IMR-90 (cell line): ENCODE measurements at regions not wholly inside any gene's neighbourhood (a gene's known extent, or its start where the extent isn't known, plus 50 kb on each side); places are given as distances from the start of the nearest gene placed in this dataset.

Experiments
- ATAC-seq: fragments of 200-7000 bp; cut with Tn5 transposase; 2 replicates; pipeline ENCODE4 v1.9.1; 2020; ENCODE audit warnings: low read depth, mild to moderate bottlenecking, moderate library complexity
- BruUV-seq: library from RNA; stranded (reverse); fragments of 400-500 nt; replicated peaks from 2 replicates; lab custom pipeline; 2021; lab: Mats Ljungman, UMichigan
- CTCF ChIA-PET: fragments of 300-600 bp; formaldehyde crosslinking; extraction: SDS; loops from one replicate; lab custom pipeline; 2021; ENCODE audit warnings: antibody characterized with exemption; lab: Yijun Ruan, JAX
- POLR2A ChIA-PET: fragments of 300-600 bp; sonication (Branson Sonifier 250); formaldehyde crosslinking; loops from one replicate; lab custom pipeline; 2022; ENCODE audit warnings: antibody characterized with exemption; ENCODE audit not compliant: unreplicated experiment; lab: Charles Lee
- DNase-seq: peaks from one replicate; pipeline ENCODE4 v3.0.0; 2013
- H2AFZ ChIP-seq: replicated peaks from 2 replicates; pipeline ENCODE3; 2013; ENCODE audit warnings: low read length, mild to moderate bottlenecking; ENCODE audit not compliant: poor library complexity
- H2AK5ac ChIP-seq: 2 replicates; pipeline ENCODE4 v1.6.1; 2013; ENCODE audit warnings: low read depth, low read length, inconsistent platforms
- H2AK9ac ChIP-seq: replicated peaks from 2 replicates; pipeline ENCODE3; 2013; ENCODE audit warnings: mild to moderate bottlenecking, low read depth, low read length, moderate library complexity; ENCODE audit not compliant: poor library complexity
- H2BK120ac ChIP-seq: 2 replicates; pipeline ENCODE4 v1.6.1; 2013; ENCODE audit warnings: low read depth, low read length, inconsistent platforms
- H2BK15ac ChIP-seq: 3 replicates; pipeline ENCODE4 v1.6.1; 2013; ENCODE audit warnings: low read depth, low read length, inconsistent platforms
- H2BK20ac ChIP-seq: 2 replicates; pipeline ENCODE4 v1.6.1; 2013; ENCODE audit warnings: low read depth, mild to moderate bottlenecking, inconsistent platforms, low read length, moderate library complexity
- H2BK5ac ChIP-seq: 2 replicates; pipeline ENCODE4 v1.6.1; 2013; ENCODE audit warnings: mild to moderate bottlenecking, low read depth, low read length, inconsistent platforms; ENCODE audit not compliant: poor library complexity, severe bottlenecking
- H3K14ac ChIP-seq: replicated peaks from 2 replicates; pipeline ENCODE4 v1.6.1; 2013; ENCODE audit warnings: low read depth, low read length, inconsistent platforms
- H3K18ac ChIP-seq: 2 replicates; pipeline ENCODE4 v1.6.1; 2013; ENCODE audit warnings: low read depth, low read length, control low read depth
- H3K23ac ChIP-seq: 2 replicates; pipeline ENCODE4 v1.6.1; 2013; ENCODE audit warnings: low read depth, low read length, inconsistent platforms
- H3K27ac ChIP-seq: 2 replicates; pipeline ENCODE4 v1.5.1; 2013; ENCODE audit warnings: mild to moderate bottlenecking, control low read depth, low read length; ENCODE audit not compliant: insufficient read depth
- H3K27me3 ChIP-seq: 2 replicates; pipeline ENCODE4 v1.6.1; 2013; ENCODE audit warnings: low read length; ENCODE audit not compliant: control insufficient read depth, insufficient read depth
- H3K36me3 ChIP-seq: 2 replicates; pipeline ENCODE4 v1.6.1; 2013; ENCODE audit warnings: low read length, mixed read lengths; ENCODE audit not compliant: control insufficient read depth, insufficient read depth
- H3K4ac ChIP-seq: 2 replicates; pipeline ENCODE4 v1.6.1; 2013; ENCODE audit warnings: low read depth, low read length, inconsistent platforms
- H3K4me1 ChIP-seq: 2 replicates; pipeline ENCODE4 v1.6.1; 2013; ENCODE audit warnings: low read length, mixed read lengths; ENCODE audit not compliant: control insufficient read depth, insufficient read depth
- H3K4me2 ChIP-seq: 2 replicates; pipeline ENCODE4 v1.6.1; 2013; ENCODE audit warnings: low read depth, mild to moderate bottlenecking, control low read depth, low read length, moderate library complexity
- H3K4me3 ChIP-seq: 2 replicates; pipeline ENCODE4 v1.5.1; 2013; ENCODE audit warnings: low read depth, mild to moderate bottlenecking, control low read depth, low read length, moderate library complexity; ENCODE audit not compliant: insufficient read depth
- H3K56ac ChIP-seq: 2 replicates; pipeline ENCODE4 v1.6.1; 2013; ENCODE audit warnings: low read length, inconsistent platforms; ENCODE audit not compliant: insufficient read depth; ENCODE audit errors: extremely low read depth
- H3K79me1 ChIP-seq, 2 experiments: 2 replicates each; pipeline ENCODE4 v1.6.1; 2013; ENCODE audit warnings: low read length in 2 of 2, inconsistent platforms in 1 of 2, low read depth in 1 of 2
- H3K9ac ChIP-seq: 2 replicates; pipeline ENCODE4 v1.6.1; 2013; ENCODE audit warnings: low read depth, low read length, control low read depth
- H3K9me1 ChIP-seq: 2 replicates; pipeline ENCODE4 v1.6.1; 2013; ENCODE audit warnings: low read length, inconsistent platforms; ENCODE audit not compliant: insufficient read depth
- H3K9me3 ChIP-seq: 2 replicates; pipeline ENCODE4 v1.6.1; 2013; ENCODE audit warnings: low read length; ENCODE audit not compliant: control insufficient read depth, insufficient read depth
- H4K20me1 ChIP-seq: 2 replicates; pipeline ENCODE4 v1.6.1; 2013; ENCODE audit warnings: low read length, inconsistent platforms; ENCODE audit not compliant: insufficient read depth
- H4K5ac ChIP-seq: 2 replicates; pipeline ENCODE4 v1.6.1; 2013; ENCODE audit warnings: mild to moderate bottlenecking, low read depth, low read length, control low read depth
- H4K8ac ChIP-seq, 2 experiments: 2 replicates each; pipeline ENCODE4 v1.6.1; 2013; ENCODE audit warnings: low read depth in 2 of 2, low read length in 2 of 2, control low read depth in 1 of 2, inconsistent platforms in 1 of 2
- H4K91ac ChIP-seq: 2 replicates; pipeline ENCODE4 v1.6.1; 2013; ENCODE audit warnings: low read depth, low read length, inconsistent platforms; ENCODE audit not compliant: insufficient read depth
- BHLHE40 ChIP-seq: fragments of 150-350 bp; IDR thresholded peaks from 2 replicates; pipeline ENCODE4 v1.6.1; 2016; ENCODE audit warnings: mild to moderate bottlenecking, low read depth, low read length
- CHD1 ChIP-seq: IDR thresholded peaks from 2 replicates; pipeline ENCODE4 v1.6.1; 2012; ENCODE audit warnings: low read depth, low read length, improper control_type of control experiment
- FOS ChIP-seq: fragments of 150-350 bp; IDR thresholded peaks from 2 replicates; pipeline ENCODE4 v1.6.1; 2016; ENCODE audit warnings: low read depth, low read length
- MAFK ChIP-seq: IDR thresholded peaks from 2 replicates; pipeline ENCODE4 v1.6.1; 2012; ENCODE audit warnings: low read depth, low read length, improper control_type of control experiment
- MAZ ChIP-seq: IDR thresholded peaks from 2 replicates; pipeline ENCODE4 v1.6.1; 2012; ENCODE audit warnings: low read depth, mild to moderate bottlenecking, low read length, improper control_type of control experiment, moderate library complexity, borderline replicate concordance
- MXI1 ChIP-seq: IDR thresholded peaks from 2 replicates; pipeline ENCODE4 v1.6.1; 2012; ENCODE audit warnings: low read depth, mild to moderate bottlenecking, low read length, moderate library complexity, borderline replicate concordance
- NFE2L2 ChIP-seq: fragments of 150-350 bp; IDR thresholded peaks from 2 replicates; pipeline ENCODE4 v1.6.1; 2016; ENCODE audit warnings: low read depth, mild to moderate bottlenecking, low read length
- POLR2A ChIP-seq: IDR thresholded peaks from 2 replicates; pipeline ENCODE4 v1.6.1; 2012; ENCODE audit warnings: mild to moderate bottlenecking, low read depth, low read length
- RAD21 ChIP-seq: IDR thresholded peaks from 2 replicates; pipeline ENCODE4 v1.6.1; 2012; ENCODE audit warnings: low read length, improper control_type of control experiment
- RCOR1 ChIP-seq: IDR thresholded peaks from 2 replicates; pipeline ENCODE4 v1.6.1; 2012; ENCODE audit warnings: mild to moderate bottlenecking, low read length, improper control_type of control experiment; ENCODE audit not compliant: insufficient replicate concordance
- RFX5 ChIP-seq: IDR thresholded peaks from 2 replicates; pipeline ENCODE4 v1.8.0; 2012; ENCODE audit warnings: low read depth, mild to moderate bottlenecking, low read length, moderate library complexity
- SMC3 ChIP-seq: fragments of 150-350 bp; IDR thresholded peaks from 2 replicates; pipeline ENCODE4 v1.6.1; 2016; ENCODE audit warnings: low read depth, mild to moderate bottlenecking, antibody characterized with exemption, low read length, moderate library complexity
- USF2 ChIP-seq: fragments of 150-350 bp; IDR thresholded peaks from 2 replicates; pipeline ENCODE4 v1.6.1; 2017; ENCODE audit warnings: mild to moderate bottlenecking, antibody characterized with exemption, low read length, low read depth
- WGBS, 2 experiments: methylation state at CpG; one replicate each; pipeline versions ENCODE4 v1.1.5 to v1.1.7; 2013; ENCODE audit warnings: missing lambda C conversion rate in 2 of 2; ENCODE audit not compliant: insufficient read length in 1 of 2; ENCODE audit errors: extremely low coverage in 2 of 2; 5-methylcytosine and 5-hydroxymethylcytosine counted together
- dilution Hi-C: fragments of 300-500 bp; cut with HindIII; formaldehyde crosslinking; loops from one replicate; pipeline ENCODE4 v1.14.3; 2018; ENCODE audit warnings: low sequenced_read_pairs; ENCODE audit not compliant: unreplicated experiment
- in situ Hi-C: fragments of 300-500 bp; cut with MboI; formaldehyde crosslinking; loops from 3 replicates; pipeline ENCODE4 v1.14.3; 2019; ENCODE audit warnings: low sequenced_read_pairs, inconsistent platforms, mixed read lengths
- intact Hi-C: fragments of 100-400 bp; cut with micrococcal nuclease; formaldehyde crosslinking; loops from 2 replicates; pipeline ENCODE4 v1.10.0; 2022
- TF ChIP-seq, protein P1 (sequence below): fragments of 150-350 bp; IDR thresholded peaks from 2 replicates; pipeline ENCODE4 v1.6.1; 2016; ENCODE audit warnings: low read depth, mild to moderate bottlenecking, low read length, moderate library complexity, borderline replicate concordance
- TF ChIP-seq, protein P2 (sequence below): conservative IDR thresholded peaks from 2 replicates; pipeline ENCODE4 v1.5.1; 2012; ENCODE audit warnings: mild to moderate bottlenecking, low read depth, low read length, improper control_type of control experiment

GRCh38 chr2:129754421-129754820 is 225.0 kb upstream of the RAB6C start:
- Histone ChIP-seq H2AFZ (no peak overlapping the region), H2AK9ac (no peak overlapping the region), H3K4ac (no peak overlapping the region), H3K4me2 (no peak overlapping the region), H3K79me1 (no peaks in the 10 kb centered on the region), H3K4me1 (no peaks in the 10 kb centered on the region), H4K8ac (no peak overlapping the region), H4K20me1 (no peaks in the 10 kb centered on the region), H3K9me3 (peaks cover 5% of the 10 kb centered on the region), H2BK5ac (no peak overlapping the region), H2BK120ac (no peak overlapping the region), H3K27ac (no peak overlapping the region), H3K9me1 (no peaks in the 10 kb centered on the region), H3K18ac (no peak overlapping the region), H3K56ac (no peak overlapping the region), H2BK20ac (no peak overlapping the region), H3K36me3 (no peaks in the 10 kb centered on the region), H4K5ac (no peak overlapping the region), H4K91ac (no peak overlapping the region), H2AK5ac (no peak overlapping the region), H3K27me3 (no peaks in the 10 kb centered on the region), H3K9ac (no peak overlapping the region), H3K4me3 (no peak overlapping the region), H3K23ac (no peak overlapping the region), H3K14ac (no peak overlapping the region), H2BK15ac (no peak overlapping the region)
- BruUV-seq: no TSS peak
- intact Hi-C loops (no loop called here), dilution Hi-C loops (no loop called here), in situ Hi-C loops (no loop called here)
- no peak for ATAC-seq
- TF ChIP-seq RAD21 (no peak), RFX5 (no peak), BHLHE40 (no peak), POLR2A (no peak), MXI1 (no peak), MAFK (no peak), CHD1 (no peak), USF2 (no peak), SMC3 (no peak), FOS (no peak), MAZ (no peak), RCOR1 (no peak), NFE2L2 (no peak)
- TF ChIP-seq, protein P1, sequence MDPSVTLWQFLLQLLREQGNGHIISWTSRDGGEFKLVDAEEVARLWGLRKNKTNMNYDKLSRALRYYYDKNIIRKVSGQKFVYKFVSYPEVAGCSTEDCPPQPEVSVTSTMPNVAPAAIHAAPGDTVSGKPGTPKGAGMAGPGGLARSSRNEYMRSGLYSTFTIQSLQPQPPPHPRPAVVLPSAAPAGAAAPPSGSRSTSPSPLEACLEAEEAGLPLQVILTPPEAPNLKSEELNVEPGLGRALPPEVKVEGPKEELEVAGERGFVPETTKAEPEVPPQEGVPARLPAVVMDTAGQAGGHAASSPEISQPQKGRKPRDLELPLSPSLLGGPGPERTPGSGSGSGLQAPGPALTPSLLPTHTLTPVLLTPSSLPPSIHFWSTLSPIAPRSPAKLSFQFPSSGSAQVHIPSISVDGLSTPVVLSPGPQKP: no peak
- TF ChIP-seq, protein P2, sequence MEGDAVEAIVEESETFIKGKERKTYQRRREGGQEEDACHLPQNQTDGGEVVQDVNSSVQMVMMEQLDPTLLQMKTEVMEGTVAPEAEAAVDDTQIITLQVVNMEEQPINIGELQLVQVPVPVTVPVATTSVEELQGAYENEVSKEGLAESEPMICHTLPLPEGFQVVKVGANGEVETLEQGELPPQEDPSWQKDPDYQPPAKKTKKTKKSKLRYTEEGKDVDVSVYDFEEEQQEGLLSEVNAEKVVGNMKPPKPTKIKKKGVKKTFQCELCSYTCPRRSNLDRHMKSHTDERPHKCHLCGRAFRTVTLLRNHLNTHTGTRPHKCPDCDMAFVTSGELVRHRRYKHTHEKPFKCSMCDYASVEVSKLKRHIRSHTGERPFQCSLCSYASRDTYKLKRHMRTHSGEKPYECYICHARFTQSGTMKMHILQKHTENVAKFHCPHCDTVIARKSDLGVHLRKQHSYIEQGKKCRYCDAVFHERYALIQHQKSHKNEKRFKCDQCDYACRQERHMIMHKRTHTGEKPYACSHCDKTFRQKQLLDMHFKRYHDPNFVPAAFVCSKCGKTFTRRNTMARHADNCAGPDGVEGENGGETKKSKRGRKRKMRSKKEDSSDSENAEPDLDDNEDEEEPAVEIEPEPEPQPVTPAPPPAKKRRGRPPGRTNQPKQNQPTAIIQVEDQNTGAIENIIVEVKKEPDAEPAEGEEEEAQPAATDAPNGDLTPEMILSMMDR: no peak
- ChIA-PET CTCF (no interaction called here), POLR2A (no interaction called here)
- WGBS, 2 experiments: 33% methylated on average over 1 of the region's 14 CpGs; no CpG with 5 or more reads in 1 of the 2 experiments
- DNase-seq: no peak
